Activated T-helper 2 cell treated with anti-CD3 and anti-CD28 coated beads, Interferon-gamma antibody, Interleukin-2, Interleukin-4, amounts not matched to agents 10 μg/mL and 5 μg/mL and 100 μg/mL, durations not matched to agents 14 hours and 24 hours and 36 hours (primary cell): ENCODE measurements at regions not wholly inside any gene's neighbourhood (a gene's known extent, or its start where the extent isn't known, plus 50 kb on each side); places are given as distances from the start of the nearest gene placed in this dataset.

Experiments used
- DNase-seq: peaks from one replicate; pipeline ENCODE4 v3.0.0; 2021; ENCODE audit warnings: low spot score
- H3K27ac Mint-ChIP-seq: one replicate; pipeline ENCODE4 v1.8.0; 2021; ENCODE audit warnings: mixed read lengths
- H3K27me3 Mint-ChIP-seq: one replicate; pipeline ENCODE4 v1.8.0; 2021; ENCODE audit warnings: low read depth, mixed read lengths
- H3K36me3 Mint-ChIP-seq: one replicate; pipeline ENCODE4 v1.8.0; 2021; ENCODE audit warnings: low read depth, mixed read lengths
- H3K4me1 Mint-ChIP-seq: one replicate; pipeline ENCODE4 v1.8.0; 2021; ENCODE audit warnings: low read depth, mixed read lengths
- H3K4me3 Mint-ChIP-seq: one replicate; pipeline ENCODE4 v1.8.0; 2021; ENCODE audit warnings: low read depth, mild to moderate bottlenecking, moderate library complexity, mixed read lengths
- H3K9me3 Mint-ChIP-seq: one replicate; pipeline ENCODE4 v1.8.0; 2021; ENCODE audit warnings: mixed read lengths
- intact Hi-C: fragments of 100-400 bp; cut with micrococcal nuclease; formaldehyde crosslinking; loops from one replicate; pipeline ENCODE4 v1.15.1; 2023

- intact Hi-C loops, result loop anchor here (1.0 to 5.0 kb wide), 4 partner anchors 67 to 497 kb away; no protein-coding TSS in a partner anchor
- Mint-ChIP-seq H3K4me3 (no peak overlapping the region), H3K36me3 (no peaks in the 10 kb centered on the region), H3K9me3 (peaks cover 1% of the 10 kb centered on the region), H3K27me3 (peaks cover 47% of the 10 kb centered on the region), H3K27ac (no peak overlapping the region), H3K4me1 (peaks cover 12% of the 10 kb centered on the region)
- DNase-seq, result no peak
Measured at GRCh38 chr14:51780741-51781140, 79.7 kb upstream of the GNG2 start.

DNA sequence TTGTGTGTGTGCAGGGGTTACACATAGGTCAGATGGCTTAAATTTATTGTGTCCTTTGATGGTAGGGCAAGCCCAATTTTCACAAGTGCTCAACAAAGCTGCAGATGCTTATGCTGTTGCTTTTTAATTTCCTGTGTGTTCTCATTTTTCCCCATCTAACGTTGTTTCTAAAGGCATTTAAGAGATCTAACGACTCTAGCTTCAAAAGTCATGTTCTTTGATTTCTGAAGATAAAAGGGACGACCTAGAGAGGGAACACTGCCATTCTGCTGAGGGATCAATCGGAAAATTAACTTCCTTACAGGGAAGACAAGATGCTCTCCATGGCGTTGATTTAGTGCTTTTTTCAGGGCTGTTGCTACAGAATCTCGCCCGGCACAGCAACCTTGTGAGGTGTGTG, 79.0 kb upstream of the GNG2 start:
- Mint-ChIP-seq H3K36me3 (no peaks in the 10 kb centered on the region), H3K4me3 (no peak overlapping the region), H3K4me1 (peaks cover 9% of the 10 kb centered on the region), H3K9me3 (peaks cover 8% of the 10 kb centered on the region), H3K27me3 (peaks cover 50% of the 10 kb centered on the region), H3K27ac (no peak overlapping the region)
- intact Hi-C loops, result loop anchor here (5.0 kb wide), 3 partner anchors 66 to 414 kb away; no protein-coding TSS in a partner anchor
- no peak for DNase-seq

GRCh38 chr14:51782435-51782834, 78.0 kb upstream of the GNG2 start:
- intact Hi-C loops, result loop anchor here (5.0 kb wide), 3 partner anchors 65 to 415 kb away; no protein-coding TSS in a partner anchor
- no peaks in the 10 kb centered on the region for H3K36me3 Mint-ChIP-seq
- no peak for DNase-seq
- peaks cover 13% of the 10 kb centered on the region for H3K9me3 Mint-ChIP-seq
- no peak overlapping the region for H3K4me3 Mint-ChIP-seq
- H3K27ac Mint-ChIP-seq, result no peak overlapping the region
- H3K4me1 Mint-ChIP-seq, result peaks cover 9% of the 10 kb centered on the region
- H3K27me3 Mint-ChIP-seq, result peaks cover 56% of the 10 kb centered on the region

DNA sequence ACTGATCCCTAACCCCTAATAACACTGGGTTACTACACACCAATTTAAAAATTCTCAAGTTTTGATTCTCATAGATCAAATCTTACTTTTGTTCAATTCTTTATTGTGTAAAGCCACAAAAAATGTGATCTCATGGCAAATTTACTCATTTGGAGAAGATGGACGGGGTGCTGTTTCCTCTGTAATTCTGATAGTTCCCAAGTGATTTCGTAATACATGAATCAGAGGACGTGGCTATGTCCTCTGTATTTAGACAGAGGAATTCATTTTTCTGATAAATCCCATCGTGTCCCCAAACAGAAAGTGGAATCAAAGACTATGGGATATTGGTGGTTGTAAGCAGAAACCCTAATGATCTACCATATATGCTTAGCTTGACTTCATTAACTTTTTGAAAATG, 76.6 kb upstream of the GNG2 start:
- intact Hi-C loops, result loop anchor here (5.0 kb wide), 3 partner anchors 64 to 416 kb away; no protein-coding TSS in a partner anchor
- Mint-ChIP-seq H3K27me3 (peaks cover 48% of the 10 kb centered on the region), H3K36me3 (no peaks in the 10 kb centered on the region), H3K27ac (no peak overlapping the region), H3K4me1 (peaks cover 9% of the 10 kb centered on the region), H3K4me3 (no peak overlapping the region), H3K9me3 (peaks cover 13% of the 10 kb centered on the region)
- no peak for DNase-seq

- Mint-ChIP-seq H3K9me3 (peaks cover 13% of the 10 kb centered on the region), H3K4me1 (peaks cover 9% of the 10 kb centered on the region), H3K27ac (no peak overlapping the region), H3K36me3 (no peaks in the 10 kb centered on the region), H3K27me3 (peaks cover 53% of the 10 kb centered on the region), H3K4me3 (no peak overlapping the region)
- intact Hi-C loops, result loop anchor here (5.0 kb wide), 3 partner anchors 63 to 417 kb away; no protein-coding TSS in a partner anchor
- DNase-seq, result no peak
Measured at GRCh38 chr14:51784466-51784865, 75.9 kb upstream of the GNG2 start.

GRCh38 chr14:51786227-51786626, 74.2 kb upstream of the GNG2 start:
- DNase-seq, result no peak
- H3K36me3 Mint-ChIP-seq, result no peaks in the 10 kb centered on the region
- H3K4me1 Mint-ChIP-seq, result peaks cover 4% of the 10 kb centered on the region
- peaks cover 65% of the 10 kb centered on the region for H3K27me3 Mint-ChIP-seq
- intact Hi-C loops, result no loop called here
- H3K9me3 Mint-ChIP-seq, result peaks cover 13% of the 10 kb centered on the region
- no peak overlapping the region for H3K27ac Mint-ChIP-seq
- H3K4me3 Mint-ChIP-seq, result no peak overlapping the region

- intact Hi-C loops, result no loop called here
- DNase-seq, result no peak
- Mint-ChIP-seq H3K27me3 (peaks cover 62% of the 10 kb centered on the region), H3K4me3 (no peak overlapping the region), H3K4me1 (peaks cover 4% of the 10 kb centered on the region), H3K27ac (no peak overlapping the region), H3K36me3 (no peaks in the 10 kb centered on the region), H3K9me3 (peaks cover 13% of the 10 kb centered on the region)
Measured at GRCh38 chr14:51787352-51787751, 73.1 kb upstream of the GNG2 start.

GRCh38 chr14:51789114-51789513, 71.3 kb upstream of the GNG2 start:
- intact Hi-C loops, result no loop called here
- no peak for DNase-seq
- Mint-ChIP-seq H3K27me3 (peaks cover 52% of the 10 kb centered on the region), H3K27ac (no peak overlapping the region), H3K4me1 (no peaks in the 10 kb centered on the region), H3K36me3 (no peaks in the 10 kb centered on the region), H3K9me3 (peaks cover 13% of the 10 kb centered on the region), H3K4me3 (no peak overlapping the region)

- Mint-ChIP-seq H3K4me3 (no peak overlapping the region), H3K27me3 (peaks cover 51% of the 10 kb centered on the region), H3K27ac (no peak overlapping the region), H3K4me1 (no peaks in the 10 kb centered on the region), H3K9me3 (peaks cover 13% of the 10 kb centered on the region), H3K36me3 (no peaks in the 10 kb centered on the region)
- intact Hi-C loops, result no loop called here
- DNase-seq, result no peak
Measured at GRCh38 chr14:51789596-51789995, 70.8 kb upstream of the GNG2 start.

- Mint-ChIP-seq H3K27ac (no peak overlapping the region), H3K27me3 (peaks cover 28% of the 10 kb centered on the region), H3K4me3 (no peak overlapping the region), H3K36me3 (no peaks in the 10 kb centered on the region), H3K4me1 (no peaks in the 10 kb centered on the region), H3K9me3 (no peaks in the 10 kb centered on the region)
- no peak for DNase-seq
- intact Hi-C loops, result no loop called here
Measured at GRCh38 chr14:51792809-51793208, 67.6 kb upstream of the GNG2 start.

DNA sequence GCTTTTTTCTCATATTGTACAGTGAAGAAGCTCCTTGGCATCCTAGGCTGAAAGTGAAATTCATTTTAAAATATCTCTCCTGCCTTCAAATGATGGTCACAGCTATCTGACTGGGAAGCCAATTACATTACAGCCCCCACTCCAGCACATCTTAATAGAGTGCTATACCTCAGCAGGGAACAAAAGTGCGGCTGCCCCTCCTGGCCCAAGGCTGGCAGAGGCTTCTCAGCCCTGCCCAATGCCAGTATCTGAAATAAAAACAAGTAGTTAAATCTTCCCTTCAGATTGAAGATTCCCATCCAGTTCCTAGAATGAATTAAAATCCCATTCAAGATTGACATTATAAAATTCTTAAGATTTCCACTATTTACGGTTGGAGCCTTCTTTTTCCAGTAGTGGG, 54.9 kb upstream of the GNG2 start:
- DNase-seq, result no peak
- no peaks in the 10 kb centered on the region for H3K36me3 Mint-ChIP-seq
- peaks cover 9% of the 10 kb centered on the region for H3K9me3 Mint-ChIP-seq
- no peak overlapping the region for H3K27ac Mint-ChIP-seq
- no peaks in the 10 kb centered on the region for H3K4me1 Mint-ChIP-seq
- peaks cover 10% of the 10 kb centered on the region for H3K27me3 Mint-ChIP-seq
- no peak overlapping the region for H3K4me3 Mint-ChIP-seq
- intact Hi-C loops, result no loop called here

DNA sequence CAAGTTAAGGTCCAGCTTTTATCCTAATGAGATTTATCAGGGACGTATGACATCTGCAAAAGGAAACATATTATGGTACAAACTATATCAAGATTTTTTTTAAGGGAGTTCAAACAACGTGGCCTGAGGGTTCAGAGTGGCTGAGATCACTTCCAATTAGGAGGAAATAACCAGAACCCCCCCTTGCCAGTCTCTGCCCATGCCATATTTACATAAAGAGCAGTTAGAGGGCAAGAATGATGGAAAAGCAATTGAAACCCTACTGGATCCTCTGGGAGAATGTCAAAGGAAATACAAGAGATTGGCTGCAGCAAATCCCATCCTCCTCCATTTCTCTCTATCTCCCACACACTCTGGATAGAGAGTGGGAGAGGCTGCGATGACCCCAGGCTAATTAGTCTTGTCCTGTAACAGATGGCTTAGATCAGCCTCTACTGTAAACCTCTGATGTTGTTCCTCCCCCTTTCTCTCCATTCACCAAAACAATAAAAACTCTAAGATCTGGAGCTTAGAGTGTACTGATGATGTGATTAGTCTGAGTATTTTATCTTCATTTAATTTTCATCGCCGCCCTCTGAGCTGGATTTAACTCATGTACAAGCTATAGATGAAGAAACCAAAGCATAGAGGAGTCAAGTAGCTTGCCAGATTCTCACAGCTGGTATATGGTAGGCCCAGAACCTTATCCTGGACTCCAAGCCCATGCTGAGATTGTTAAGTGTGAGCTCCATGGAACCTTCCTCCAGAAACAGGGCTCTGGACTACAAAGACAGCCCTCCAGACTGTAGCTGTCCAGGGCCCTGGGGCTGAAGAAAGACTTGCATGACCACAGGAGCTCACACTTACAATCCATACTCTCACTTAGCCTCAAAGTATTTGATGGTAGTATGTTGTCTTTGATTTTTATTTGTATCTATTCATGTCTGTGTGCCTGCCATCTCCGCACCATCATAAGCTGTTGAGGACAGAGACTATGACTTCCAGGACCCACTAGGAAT, 54.1 kb upstream of the GNG2 start:
- Mint-ChIP-seq H3K27ac (no peak overlapping the region), H3K27me3 (peaks cover 10% of the 10 kb centered on the region), H3K36me3 (no peaks in the 10 kb centered on the region), H3K4me3 (no peak overlapping the region), H3K9me3 (peaks cover 9% of the 10 kb centered on the region), H3K4me1 (no peaks in the 10 kb centered on the region)
- intact Hi-C loops, result no loop called here
- no peak for DNase-seq

- peaks cover 12% of the 10 kb centered on the region for H3K27me3 Mint-ChIP-seq
- H3K27ac Mint-ChIP-seq, result no peak overlapping the region
- H3K36me3 Mint-ChIP-seq, result no peaks in the 10 kb centered on the region
- DNase-seq, result no peak
- intact Hi-C loops, result no loop called here
- H3K4me1 Mint-ChIP-seq, result no peaks in the 10 kb centered on the region
- H3K9me3 Mint-ChIP-seq, result peaks cover 9% of the 10 kb centered on the region
- H3K4me3 Mint-ChIP-seq, result no peak overlapping the region
Measured at GRCh38 chr14:51807356-51807755, 53.1 kb upstream of the GNG2 start.
